Ishikawa (cell line): ENCODE measurements at regions not wholly inside any gene's neighbourhood (a gene's known extent, or its start where the extent isn't known, plus 50 kb on each side); places are given as distances from the start of the nearest gene placed in this dataset.

ENCODE experiments used
- CEBPB ChIP-seq: IDR thresholded peaks from 2 replicates; pipeline ENCODE4 v1.6.1; 2012
- CREB1 ChIP-seq: IDR thresholded peaks from 2 replicates; pipeline ENCODE4 v1.6.1; 2012; ENCODE audit warnings: low read depth
- EGR1 ChIP-seq: IDR thresholded peaks from 2 replicates; pipeline ENCODE4 v1.6.1; 2012
- EP300 ChIP-seq: IDR thresholded peaks from 2 replicates; pipeline ENCODE4 v1.6.1; 2012; ENCODE audit warnings: borderline replicate concordance
- FOXM1 ChIP-seq: IDR thresholded peaks from 2 replicates; pipeline ENCODE4 v1.6.1; 2012; ENCODE audit warnings: low read depth, borderline replicate concordance
- NFIC ChIP-seq: IDR thresholded peaks from 2 replicates; pipeline ENCODE4 v1.6.1; 2012
- RAD21 ChIP-seq: IDR thresholded peaks from 2 replicates; pipeline ENCODE4 v1.6.1; 2012; ENCODE audit warnings: low read depth
- TAF1 ChIP-seq: IDR thresholded peaks from 2 replicates; pipeline ENCODE4 v1.6.1; 2012; ENCODE audit warnings: low read depth, mild to moderate bottlenecking
- TCF12 ChIP-seq: IDR thresholded peaks from 2 replicates; pipeline ENCODE4 v1.6.1; 2012; ENCODE audit warnings: low read depth
- TEAD4 ChIP-seq: IDR thresholded peaks from 2 replicates; pipeline ENCODE4 v1.6.1; 2012
- USF1 ChIP-seq: IDR thresholded peaks from 2 replicates; pipeline ENCODE4 v1.6.1; 2012
- YY1 ChIP-seq: IDR thresholded peaks from 2 replicates; pipeline ENCODE4 v1.6.1; 2012; ENCODE audit warnings: low read depth
- ZBTB7A ChIP-seq: IDR thresholded peaks from 2 replicates; pipeline ENCODE4 v1.6.1; 2012; ENCODE audit warnings: low read depth
- TF ChIP-seq, protein P1 (sequence below): IDR thresholded peaks from 2 replicates; pipeline ENCODE4 v1.6.1; 2012; ENCODE audit warnings: low read depth, mild to moderate bottlenecking
- TF ChIP-seq, protein P2 (sequence below): IDR thresholded peaks from 2 replicates; pipeline ENCODE4 v1.6.1; 2012

GRCh38 chr2:76498360-76498759 is 787.6 kb upstream of the GCFC2 start:
- no peak for TF ChIP-seq YY1
- no peak for TF ChIP-seq EP300
- TF ChIP-seq RAD21 = no peak
- TF ChIP-seq TAF1 = no peak
- TF ChIP-seq NFIC = no peak
- TF ChIP-seq USF1 = no peak
- no peak for TF ChIP-seq TEAD4
- TF ChIP-seq FOXM1 = no peak
- no peak for TF ChIP-seq CEBPB
- TF ChIP-seq, protein P1, sequence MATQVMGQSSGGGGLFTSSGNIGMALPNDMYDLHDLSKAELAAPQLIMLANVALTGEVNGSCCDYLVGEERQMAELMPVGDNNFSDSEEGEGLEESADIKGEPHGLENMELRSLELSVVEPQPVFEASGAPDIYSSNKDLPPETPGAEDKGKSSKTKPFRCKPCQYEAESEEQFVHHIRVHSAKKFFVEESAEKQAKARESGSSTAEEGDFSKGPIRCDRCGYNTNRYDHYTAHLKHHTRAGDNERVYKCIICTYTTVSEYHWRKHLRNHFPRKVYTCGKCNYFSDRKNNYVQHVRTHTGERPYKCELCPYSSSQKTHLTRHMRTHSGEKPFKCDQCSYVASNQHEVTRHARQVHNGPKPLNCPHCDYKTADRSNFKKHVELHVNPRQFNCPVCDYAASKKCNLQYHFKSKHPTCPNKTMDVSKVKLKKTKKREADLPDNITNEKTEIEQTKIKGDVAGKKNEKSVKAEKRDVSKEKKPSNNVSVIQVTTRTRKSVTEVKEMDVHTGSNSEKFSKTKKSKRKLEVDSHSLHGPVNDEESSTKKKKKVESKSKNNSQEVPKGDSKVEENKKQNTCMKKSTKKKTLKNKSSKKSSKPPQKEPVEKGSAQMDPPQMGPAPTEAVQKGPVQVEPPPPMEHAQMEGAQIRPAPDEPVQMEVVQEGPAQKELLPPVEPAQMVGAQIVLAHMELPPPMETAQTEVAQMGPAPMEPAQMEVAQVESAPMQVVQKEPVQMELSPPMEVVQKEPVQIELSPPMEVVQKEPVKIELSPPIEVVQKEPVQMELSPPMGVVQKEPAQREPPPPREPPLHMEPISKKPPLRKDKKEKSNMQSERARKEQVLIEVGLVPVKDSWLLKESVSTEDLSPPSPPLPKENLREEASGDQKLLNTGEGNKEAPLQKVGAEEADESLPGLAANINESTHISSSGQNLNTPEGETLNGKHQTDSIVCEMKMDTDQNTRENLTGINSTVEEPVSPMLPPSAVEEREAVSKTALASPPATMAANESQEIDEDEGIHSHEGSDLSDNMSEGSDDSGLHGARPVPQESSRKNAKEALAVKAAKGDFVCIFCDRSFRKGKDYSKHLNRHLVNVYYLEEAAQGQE = no peak
- no peak for TF ChIP-seq ZBTB7A
- TF ChIP-seq, protein P2, sequence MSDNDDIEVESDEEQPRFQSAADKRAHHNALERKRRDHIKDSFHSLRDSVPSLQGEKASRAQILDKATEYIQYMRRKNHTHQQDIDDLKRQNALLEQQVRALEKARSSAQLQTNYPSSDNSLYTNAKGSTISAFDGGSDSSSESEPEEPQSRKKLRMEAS = no peak

DNA sequence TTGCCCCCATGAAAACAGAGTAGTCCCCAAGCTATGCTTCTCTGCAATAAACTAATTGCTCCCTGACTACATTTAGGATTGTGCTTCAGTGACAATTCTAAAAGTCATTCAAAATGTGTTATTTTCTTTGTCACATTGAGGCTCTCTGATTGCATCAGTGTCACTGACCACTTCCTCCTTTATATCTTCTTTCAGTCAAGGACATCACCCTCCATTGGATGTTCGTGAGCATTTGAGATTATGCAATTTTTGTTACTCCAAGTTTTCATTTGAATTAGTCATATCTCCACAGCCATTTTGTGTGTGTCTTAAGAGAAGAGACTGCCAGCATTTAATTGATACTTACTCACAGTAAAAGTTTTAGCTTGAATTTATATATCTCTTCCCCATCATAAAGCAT is 780.8 kb upstream of the GCFC2 start:
- TF ChIP-seq YY1 (no peak), USF1 (no peak), EP300 (no peak), TEAD4 (no peak), ZBTB7A (no peak), RAD21 (no peak), NFIC (no peak), CREB1 (no peak)
- TF ChIP-seq, protein P2 = no peak

- TF ChIP-seq, protein P2 = no peak
- TF ChIP-seq FOXM1 = no peak
- TF ChIP-seq TEAD4 = no peak
- TF ChIP-seq EP300 = no peak
- no peak for TF ChIP-seq NFIC
- TF ChIP-seq EGR1 = no peak
- no peak for TF ChIP-seq USF1
- no peak for TF ChIP-seq TCF12
- no peak for TF ChIP-seq RAD21
- TF ChIP-seq, protein P1 = no peak
- TF ChIP-seq CEBPB = no peak
- no peak for TF ChIP-seq TAF1
- TF ChIP-seq YY1 = no peak
- TF ChIP-seq CREB1 = no peak
- TF ChIP-seq ZBTB7A = no peak
Measured at GRCh38 chr2:76478266-76479035, 767.7 kb upstream of the GCFC2 start.

GRCh38 chr2:76472946-76473345 is 762.2 kb upstream of the GCFC2 start:
- TF ChIP-seq TEAD4 (no peak), EP300 (no peak), TAF1 (no peak), FOXM1 (no peak), RAD21 (no peak), YY1 (no peak), CEBPB (no peak), CREB1 (no peak), TCF12 (no peak), NFIC (no peak), EGR1 (no peak), USF1 (no peak), ZBTB7A (no peak)
- TF ChIP-seq, protein P1 = no peak
- TF ChIP-seq, protein P2 = no peak
